CD14-positive monocyte (primary cell): ENCODE measurements at regions not wholly inside any gene's neighbourhood (a gene's known extent, or its start where the extent isn't known, plus 50 kb on each side); places are given as distances from the start of the nearest gene placed in this dataset.

Source experiments
- DNase-seq, 3 donors: peaks; one replicate each; pipeline ENCODE4 v3.0.0-alpha.2; 2011 to 2022
- H2AFZ ChIP-seq: 2 replicates; pipeline ENCODE4 v1.6.0; 2012; ENCODE audit warnings: mild to moderate bottlenecking, low read depth, low read length, inconsistent platforms; ENCODE audit not compliant: insufficient read depth, poor library complexity, severe bottlenecking
- H3K27ac ChIP-seq, 2 donors: 1 replicate in 1 of 2; 2 replicates in 1 of 2; pipeline ENCODE4 v1.5.1; 2012 to 2013; ENCODE audit warnings: low read length in 2 of 2, control low read depth in 1 of 2, inconsistent platforms in 1 of 2, low read depth in 1 of 2, mild to moderate bottlenecking in 1 of 2
- H3K27me3 ChIP-seq, 2 donors: one replicate each; pipeline versions ENCODE4 v1.6.0 to v1.6.1; 2011 to 2013; ENCODE audit warnings: low read length in 2 of 2; ENCODE audit not compliant: control insufficient read depth in 2 of 2, insufficient read depth in 2 of 2
- H3K36me3 ChIP-seq, 2 donors: replicated peaks in 1 of 2; 1 replicate in 1 of 2; 2 replicates in 1 of 2; pipeline versions ENCODE4 v1.5.1 to v1.6.1; 2012 to 2013; ENCODE audit warnings: low read length in 2 of 2, control low read depth in 1 of 2, inconsistent platforms in 1 of 2, mild to moderate bottlenecking in 1 of 2; ENCODE audit not compliant: insufficient read depth in 2 of 2, control insufficient read depth in 1 of 2
- H3K4me1 ChIP-seq, 2 donors: 1 replicate in 1 of 2; 2 replicates in 1 of 2; pipeline versions ENCODE4 v1.5.1 to v1.6.1; 2012 to 2013; ENCODE audit warnings: low read length in 2 of 2, control low read depth in 1 of 2, inconsistent platforms in 1 of 2, mild to moderate bottlenecking in 1 of 2, moderate library complexity in 1 of 2; ENCODE audit not compliant: insufficient read depth in 2 of 2, control insufficient read depth in 1 of 2
- H3K4me2 ChIP-seq: replicated peaks from 2 replicates; pipeline ENCODE3; 2012; ENCODE audit warnings: low read length, moderate library complexity, mild to moderate bottlenecking; ENCODE audit not compliant: poor library complexity, severe bottlenecking; ENCODE audit errors: extremely low read depth
- H3K4me3 ChIP-seq, 3 experiments: fragments of 200-600 bp in 1 of 3; sonication (generic) in 1 of 3; replicated peaks in 1 of 3; 1 replicate in 2 of 3; 2 replicates in 1 of 3; pipeline ENCODE4 v1.5.1; 2011 to 2013; ENCODE audit warnings: low read length in 3 of 3, mild to moderate bottlenecking in 3 of 3, control low read depth in 2 of 3, low read depth in 2 of 3, inconsistent platforms in 1 of 3, moderate library complexity in 1 of 3
- H3K79me2 ChIP-seq: 2 replicates; pipeline ENCODE4 v1.6.0; 2012; ENCODE audit warnings: mild to moderate bottlenecking, control low read depth, inconsistent platforms, low read length, moderate library complexity; ENCODE audit not compliant: insufficient read depth
- H3K9ac ChIP-seq: 2 replicates; pipeline ENCODE4 v1.6.0; 2017; ENCODE audit warnings: low read length, mild to moderate bottlenecking; ENCODE audit not compliant: insufficient read depth, poor library complexity, severe bottlenecking
- H3K9me3 ChIP-seq, 2 donors: replicated peaks in 1 of 2; 1 replicate in 1 of 2; 2 replicates in 1 of 2; pipeline versions ENCODE4 v1.5.1 to v1.6.1; 2012 to 2013; ENCODE audit warnings: low read length in 2 of 2, control low read depth in 1 of 2; ENCODE audit not compliant: control insufficient read depth in 1 of 2, insufficient read depth in 1 of 2
- H4K20me1 ChIP-seq: 2 replicates; pipeline ENCODE4 v1.6.0; 2012; ENCODE audit warnings: mild to moderate bottlenecking, low read length, control low read depth, moderate library complexity; ENCODE audit not compliant: insufficient read depth
- H3K27ac Mint-ChIP-seq, 7 donors: one replicate each; pipeline ENCODE4 v1.8.0; 2020; ENCODE audit warnings: mild to moderate bottlenecking in 7 of 7, mixed read lengths in 7 of 7, moderate library complexity in 6 of 7, inconsistent platforms in 2 of 7
- H3K27me3 Mint-ChIP-seq, 3 donors: one replicate each; pipeline ENCODE4 v1.8.0; 2021 to 2022; ENCODE audit warnings: low read depth in 3 of 3, mild to moderate bottlenecking in 3 of 3, mixed read lengths in 3 of 3, moderate library complexity in 3 of 3, inconsistent platforms in 1 of 3
- H3K36me3 Mint-ChIP-seq, 2 donors: one replicate each; pipeline ENCODE4 v1.8.0; 2020; ENCODE audit warnings: mixed read lengths in 2 of 2, inconsistent platforms in 1 of 2, mild to moderate bottlenecking in 1 of 2
- H3K4me1 Mint-ChIP-seq: one replicate; pipeline ENCODE4 v1.8.0; 2020; ENCODE audit warnings: mild to moderate bottlenecking, mixed read lengths
- H3K4me3 Mint-ChIP-seq, 2 donors: one replicate each; pipeline ENCODE4 v1.8.0; 2020; ENCODE audit warnings: mild to moderate bottlenecking in 2 of 2, mixed read lengths in 2 of 2, moderate library complexity in 1 of 2
- H3K9me3 Mint-ChIP-seq, 7 donors: one replicate each; pipeline ENCODE4 v1.8.0; 2020 to 2022; ENCODE audit warnings: mixed read lengths in 7 of 7, mild to moderate bottlenecking in 6 of 7, moderate library complexity in 6 of 7, inconsistent platforms in 2 of 7
- WGBS: methylation state at CpG from one replicate; pipeline ENCODE4 v1.1.5; 2013; ENCODE audit warnings: missing lambda C conversion rate; ENCODE audit not compliant: insufficient coverage; 5-methylcytosine and 5-hydroxymethylcytosine counted together
- intact Hi-C, 2 donors: fragments of 100-400 bp; cut with micrococcal nuclease; formaldehyde crosslinking; loops; one replicate each; pipeline versions ENCODE4 v1.15.0 to v1.15.1; 2023
- TF ChIP-seq, protein P1 (sequence below): fragments of 200-600 bp; IDR thresholded peaks from one replicate; pipeline ENCODE4 v1.8.0; 2022; ENCODE audit warnings: antibody characterized with exemption, mild to moderate bottlenecking

DNA sequence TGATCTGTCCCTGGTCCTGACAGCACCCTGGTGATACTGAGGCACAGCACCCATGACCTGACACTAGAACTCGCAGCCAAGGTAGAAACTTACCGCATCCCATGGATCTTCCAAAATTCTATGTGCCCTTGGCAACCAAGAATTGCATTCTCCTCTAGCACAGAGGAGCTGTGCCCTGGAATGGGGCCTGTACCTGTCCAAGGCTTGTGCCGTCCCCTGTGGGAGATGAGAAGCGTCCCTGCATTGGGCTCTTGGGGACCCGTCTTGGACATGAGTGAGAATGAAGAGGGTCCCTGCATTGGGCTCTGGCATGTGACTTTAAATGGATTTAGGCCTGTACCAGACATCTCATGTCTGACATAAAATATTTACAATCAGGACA lies 67.1 kb downstream of the GGTLC2 start:
- no peaks in the 10 kb centered on the region for H4K20me1 ChIP-seq
- no peak overlapping the region for H3K4me3 ChIP-seq
- Mint-ChIP-seq H3K9me3 (no peaks in the 10 kb centered on the region), H3K4me3 (no peak overlapping the region), H3K27me3 (peaks cover 1 to 4% (median 2%) of the 10 kb centered on the region in 3 donors), H3K4me1 (peaks cover 42% of the 10 kb centered on the region), H3K36me3 (no peaks in the 10 kb centered on the region), H3K27ac (peak overlapping the region in 2 of 7 donors; percentile 10 to 34)
- WGBS: 97% methylated on average over 5 of the region's 5 CpGs
- DNase-seq: no peak
- H2AFZ ChIP-seq: no peak overlapping the region
- TF ChIP-seq, protein P1, sequence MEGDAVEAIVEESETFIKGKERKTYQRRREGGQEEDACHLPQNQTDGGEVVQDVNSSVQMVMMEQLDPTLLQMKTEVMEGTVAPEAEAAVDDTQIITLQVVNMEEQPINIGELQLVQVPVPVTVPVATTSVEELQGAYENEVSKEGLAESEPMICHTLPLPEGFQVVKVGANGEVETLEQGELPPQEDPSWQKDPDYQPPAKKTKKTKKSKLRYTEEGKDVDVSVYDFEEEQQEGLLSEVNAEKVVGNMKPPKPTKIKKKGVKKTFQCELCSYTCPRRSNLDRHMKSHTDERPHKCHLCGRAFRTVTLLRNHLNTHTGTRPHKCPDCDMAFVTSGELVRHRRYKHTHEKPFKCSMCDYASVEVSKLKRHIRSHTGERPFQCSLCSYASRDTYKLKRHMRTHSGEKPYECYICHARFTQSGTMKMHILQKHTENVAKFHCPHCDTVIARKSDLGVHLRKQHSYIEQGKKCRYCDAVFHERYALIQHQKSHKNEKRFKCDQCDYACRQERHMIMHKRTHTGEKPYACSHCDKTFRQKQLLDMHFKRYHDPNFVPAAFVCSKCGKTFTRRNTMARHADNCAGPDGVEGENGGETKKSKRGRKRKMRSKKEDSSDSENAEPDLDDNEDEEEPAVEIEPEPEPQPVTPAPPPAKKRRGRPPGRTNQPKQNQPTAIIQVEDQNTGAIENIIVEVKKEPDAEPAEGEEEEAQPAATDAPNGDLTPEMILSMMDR: no peak
- H3K36me3 ChIP-seq: no peaks in the 10 kb centered on the region
- H3K4me1 ChIP-seq: peaks cover 34 to 37% of the 10 kb centered on the region in 2 donors
- H3K9ac ChIP-seq: no peak overlapping the region
- no peaks in the 10 kb centered on the region for H3K9me3 ChIP-seq
- H3K27me3 ChIP-seq: no peaks in the 10 kb centered on the region
- intact Hi-C loops: loop anchor here (2.0 to 5.0 kb wide), 2 partner anchors 36 to 37 kb away; no protein-coding TSS in a partner anchor
- no peaks in the 10 kb centered on the region for H3K79me2 ChIP-seq
- H3K4me2 ChIP-seq: no peak overlapping the region
- no peak overlapping the region for H3K27ac ChIP-seq

DNA sequence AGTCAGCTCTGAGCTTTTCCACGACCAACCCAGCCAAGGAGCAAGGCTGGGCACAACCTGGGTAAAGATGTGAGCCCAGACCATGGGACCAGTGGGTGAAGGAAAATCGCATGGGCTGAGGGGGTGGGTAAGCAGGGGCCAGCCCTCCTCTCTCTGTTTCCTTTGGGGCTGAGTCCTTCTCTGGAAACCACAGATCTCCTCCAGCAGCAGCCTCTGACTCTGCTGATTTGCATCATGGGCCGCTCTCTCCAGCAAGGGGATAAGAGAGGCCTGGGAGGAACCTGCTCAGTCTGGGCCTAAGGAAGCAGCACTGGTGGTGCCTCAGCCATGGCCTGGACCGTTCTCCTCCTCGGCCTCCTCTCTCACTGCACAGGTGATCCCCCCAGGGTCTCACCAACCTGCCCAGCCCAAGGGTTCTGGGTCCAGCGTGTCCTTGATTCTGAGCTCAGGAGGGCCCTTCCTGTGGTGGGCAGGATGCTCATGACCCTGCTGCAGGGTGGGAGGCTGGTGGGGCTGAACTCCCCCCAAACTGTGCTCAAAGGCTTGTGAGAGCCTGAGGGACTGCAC lies 67.8 kb downstream of the GGTLC2 start:
- peaks cover 42% of the 10 kb centered on the region for H3K4me1 Mint-ChIP-seq
- H3K9me3 Mint-ChIP-seq: no peaks in the 10 kb centered on the region
- 54% methylated on average over 3 of the region's 6 CpGs for WGBS
- no peak overlapping the region for H3K4me3 ChIP-seq
- no peaks in the 10 kb centered on the region for H4K20me1 ChIP-seq
- H3K9ac ChIP-seq: no peak overlapping the region
- peaks cover 34 to 37% of the 10 kb centered on the region in 2 donors for H3K4me1 ChIP-seq
- H3K4me2 ChIP-seq: no peak overlapping the region
- no peak for DNase-seq
- H3K27ac Mint-ChIP-seq: peak overlapping the region in 2 of 7 donors; percentile 10 to 53
- H3K9me3 ChIP-seq: no peaks in the 10 kb centered on the region
- H3K36me3 Mint-ChIP-seq: no peaks in the 10 kb centered on the region
- TF ChIP-seq, protein P1: no peak
- H2AFZ ChIP-seq: no peak overlapping the region
- no peaks in the 10 kb centered on the region for H3K27me3 ChIP-seq
- H3K79me2 ChIP-seq: no peaks in the 10 kb centered on the region
- H3K4me3 Mint-ChIP-seq: no peak overlapping the region
- intact Hi-C loops: loop anchor here in 1 of 2 donors (5.0 kb wide), 1 partner anchor 35 kb away; no protein-coding TSS in a partner anchor
- peaks cover 1 to 4% (median 2%) of the 10 kb centered on the region in 3 donors for H3K27me3 Mint-ChIP-seq
- no peaks in the 10 kb centered on the region for H3K36me3 ChIP-seq
- H3K27ac ChIP-seq: no peak overlapping the region
